Esophagus (tissue), 2 donors: ENCODE measurements at regions not wholly inside any gene's neighbourhood (a gene's known extent, or its start where the extent isn't known, plus 50 kb on each side); places are given as distances from the start of the nearest gene placed in this dataset.

Experiments
- H3K27ac ChIP-seq, 2 donors: one replicate each; pipeline ENCODE4 v1.5.1; 2013; ENCODE audit warnings: low read depth in 2 of 2, mild to moderate bottlenecking in 2 of 2, inconsistent platforms in 1 of 2, low read length in 1 of 2, moderate library complexity in 1 of 2
- H3K27me3 ChIP-seq, 2 donors: one replicate each; pipeline ENCODE4 v1.6.1; 2013; ENCODE audit warnings: low read length in 2 of 2, control low read depth in 1 of 2, mild to moderate bottlenecking in 1 of 2; ENCODE audit not compliant: insufficient read depth in 2 of 2, control insufficient read depth in 1 of 2
- H3K36me3 ChIP-seq, 2 donors: one replicate each; pipeline ENCODE4 v1.6.1; 2013; ENCODE audit warnings: low read length in 1 of 2; ENCODE audit not compliant: control insufficient read depth in 2 of 2, insufficient read depth in 2 of 2
- H3K4me1 ChIP-seq, 2 donors: one replicate each; pipeline ENCODE4 v1.6.1; 2013; ENCODE audit warnings: low read length in 1 of 2; ENCODE audit not compliant: control insufficient read depth in 2 of 2, insufficient read depth in 2 of 2
- H3K4me3 ChIP-seq, 2 donors: one replicate each; pipeline ENCODE4 v1.5.1; 2013; ENCODE audit warnings: low read length in 2 of 2, mild to moderate bottlenecking in 2 of 2, low read depth in 1 of 2, moderate library complexity in 1 of 2
- H3K9me3 ChIP-seq, 2 donors: one replicate each; pipeline ENCODE4 v1.6.1; 2013; ENCODE audit warnings: mild to moderate bottlenecking in 2 of 2, low read depth in 1 of 2, low read length in 1 of 2, moderate library complexity in 1 of 2; ENCODE audit not compliant: control insufficient read depth in 2 of 2, insufficient read depth in 1 of 2
- WGBS, 2 donors: extraction: QIAGEN DNeasy Blood & Tissue Kit; methylation state at CpG; one replicate each; pipeline ENCODE4 v1.1.7; 2013; 5-methylcytosine and 5-hydroxymethylcytosine counted together
- donor health status: healthy with polysubstance abuse.
- donor health status: Bipolar disorder and iron deficiency.

GRCh38 chr14:99069946-99070345, 202.1 kb downstream of the BCL11B start:
- Histone ChIP-seq H3K9me3 (peaks cover 5 to 9% of the 10 kb centered on the region in 2 donors), H3K4me3 (no peak overlapping the region), H3K36me3 (no peaks in the 10 kb centered on the region), H3K4me1 (peaks cover 5 to 12% of the 10 kb centered on the region in 2 donors), H3K27me3 (no peaks in the 10 kb centered on the region), H3K27ac (no peak overlapping the region)
- 70 to 76% methylated on average over 3 of the region's 3 CpGs for WGBS, 2 donors

GRCh38 chr14:99072433-99072832, 199.6 kb downstream of the BCL11B start:
- H3K4me1 ChIP-seq = peaks cover 0 to 9% of the 10 kb centered on the region in 2 donors
- no peak overlapping the region for H3K27ac ChIP-seq
- no peaks in the 10 kb centered on the region for H3K36me3 ChIP-seq
- H3K27me3 ChIP-seq = no peaks in the 10 kb centered on the region
- 89 to 91% methylated on average over 12 of the region's 12 CpGs for WGBS, 2 donors
- H3K9me3 ChIP-seq = peaks cover 5% of the 10 kb centered on the region in 2 donors
- no peak overlapping the region for H3K4me3 ChIP-seq

GRCh38 chr14:99072956-99073355, 199.0 kb downstream of the BCL11B start:
- 83 to 88% methylated on average over 6 of the region's 6 CpGs for WGBS, 2 donors

GRCh38 chr14:99073431-99073830, 198.6 kb downstream of the BCL11B start:
- 69 to 80% methylated on average over 6 of the region's 6 CpGs for WGBS, 2 donors
- peaks cover 0 to 2% of the 10 kb centered on the region in 2 donors for H3K9me3 ChIP-seq

More at GRCh38 chr14:99072956-99073355, 199.0 kb downstream of the BCL11B start:
- no peak overlapping the region for H3K27ac ChIP-seq
- no peaks in the 10 kb centered on the region for H3K36me3 ChIP-seq
- H3K4me1 ChIP-seq = peaks cover 0 to 8% of the 10 kb centered on the region in 2 donors
- no peaks in the 10 kb centered on the region for H3K27me3 ChIP-seq
- H3K4me3 ChIP-seq = no peak overlapping the region
- peaks cover 0 to 2% of the 10 kb centered on the region in 2 donors for H3K9me3 ChIP-seq

GRCh38 chr14:99075061-99075460, 196.9 kb downstream of the BCL11B start:
- Histone ChIP-seq H3K27ac (no peak overlapping the region), H3K27me3 (no peaks in the 10 kb centered on the region), H3K4me3 (no peak overlapping the region), H3K4me1 (peaks cover 0 to 7% of the 10 kb centered on the region in 2 donors), H3K36me3 (no peaks in the 10 kb centered on the region), H3K9me3 (peaks cover under 1 to 1% of the 10 kb centered on the region in 2 donors)
- 86 to 88% methylated on average over 11 of the region's 11 CpGs for WGBS, 2 donors

More at GRCh38 chr14:99073431-99073830, 198.6 kb downstream of the BCL11B start:
- H3K27me3 ChIP-seq = no peaks in the 10 kb centered on the region
- peaks cover 0 to 7% of the 10 kb centered on the region in 2 donors for H3K4me1 ChIP-seq
- H3K4me3 ChIP-seq = no peak overlapping the region
- no peaks in the 10 kb centered on the region for H3K36me3 ChIP-seq
- H3K27ac ChIP-seq = no peak overlapping the region

GRCh38 chr14:99075771-99076375, 196.1 kb downstream of the BCL11B start:
- WGBS, 2 donors = 53 to 61% methylated on average over 5 of the region's 5 CpGs
- no peaks in the 10 kb centered on the region for H3K36me3 ChIP-seq
- H3K4me1 ChIP-seq = peaks cover 0 to 7% of the 10 kb centered on the region in 2 donors
- no peak overlapping the region for H3K4me3 ChIP-seq
- H3K9me3 ChIP-seq = peaks cover 3 to 5% of the 10 kb centered on the region in 2 donors
- H3K27ac ChIP-seq = no peak overlapping the region
- H3K27me3 ChIP-seq = no peaks in the 10 kb centered on the region

- Histone ChIP-seq H3K4me3 (no peak overlapping the region), H3K9me3 (peaks cover 3 to 5% of the 10 kb centered on the region in 2 donors), H3K4me1 (peaks cover 0 to 7% of the 10 kb centered on the region in 2 donors), H3K27me3 (no peaks in the 10 kb centered on the region), H3K27ac (no peak overlapping the region), H3K36me3 (no peaks in the 10 kb centered on the region)
- 79 to 80% methylated on average over 8 of the region's 8 CpGs for WGBS, 2 donors
Measured at GRCh38 chr14:99077076-99077843, 194.7 kb downstream of the BCL11B start.

- H3K4me1 ChIP-seq = peaks cover 0 to 7% of the 10 kb centered on the region in 2 donors
- peaks cover 3 to 5% of the 10 kb centered on the region in 2 donors for H3K9me3 ChIP-seq
- no peak overlapping the region for H3K4me3 ChIP-seq
- WGBS, 2 donors = 80 to 87% methylated on average over 6 of the region's 6 CpGs
- no peaks in the 10 kb centered on the region for H3K27me3 ChIP-seq
- H3K27ac ChIP-seq = no peak overlapping the region
- H3K36me3 ChIP-seq = no peaks in the 10 kb centered on the region
Measured at GRCh38 chr14:99077844-99078236, 194.2 kb downstream of the BCL11B start.

GRCh38 chr14:99078426-99078825, 193.6 kb downstream of the BCL11B start:
- Histone ChIP-seq H3K4me3 (no peak overlapping the region), H3K4me1 (peaks cover 0 to 7% of the 10 kb centered on the region in 2 donors), H3K36me3 (no peaks in the 10 kb centered on the region), H3K27me3 (no peaks in the 10 kb centered on the region), H3K27ac (no peak overlapping the region), H3K9me3 (peaks cover 3 to 5% of the 10 kb centered on the region in 2 donors)
- 75 to 81% methylated on average over 6 to 7 of the region's 7 CpGs for WGBS, 2 donors
